ENCODE measurements at regions not wholly inside any gene's neighbourhood (a gene's known extent, or its start where the extent isn't known, plus 50 kb on each side); places are given as distances from the start of the nearest gene placed in this dataset.

- no peak for TF ChIP-seq EZH2 (IDR thresholded peaks at IDR 0.05; ENCODE audit: low read length)
- TF ChIP-seq CTCF (optimal IDR thresholded peaks at IDR 0.05 in 1 of 3, IDR thresholded peaks at IDR 0.05 in 1 of 3, conservative IDR thresholded peaks at IDR 0.05 in 1 of 3; ENCODE audit: extremely low read depth in 1 of 3, insufficient read depth in 2 of 3, low read length in 3 of 3) = no peak
- no peaks in the 10 kb centered on the region for H4K20me1 ChIP-seq (ENCODE audit: control insufficient read depth, extremely low read depth, insufficient read depth, low read length)
- H3K27me3 ChIP-seq (ENCODE audit: control insufficient read depth, extremely low read depth, insufficient read depth, low read length) = no peaks in the 10 kb centered on the region
- DNase-seq (ENCODE audit: low read depth, low spot score) (no peak), FAIRE-seq (no peak)
- no peaks in the 10 kb centered on the region for H3K36me3 ChIP-seq (ENCODE audit: control insufficient read depth in 2 of 2, extremely low read depth in 1 of 2, insufficient read depth in 2 of 2, low read length in 2 of 2)
- no peak overlapping the region for H3K27ac ChIP-seq (ENCODE audit: control insufficient read depth, insufficient read depth, low read length)
- no peaks in the 10 kb centered on the region for H3K4me1 ChIP-seq (ENCODE audit: control insufficient read depth, extremely low read depth, insufficient read depth, low read length)
- H3K9ac ChIP-seq (ENCODE audit: control insufficient read depth, extremely low read depth, insufficient read depth, low read length) = no peak overlapping the region
- dilution Hi-C loops (cut with MboI; ENCODE audit: extremely low pct_ligation_motif_present, low sequenced_read_pairs) = no loop called here
- no peak overlapping the region for H3K4me2 ChIP-seq (ENCODE audit: control insufficient read depth, extremely low read depth, insufficient read depth, low read depth, low read length)
- H3K4me3 ChIP-seq (ENCODE audit: control insufficient read depth in 2 of 3, extremely low read depth in 1 of 3, insufficient read depth in 2 of 3, low read depth in 1 of 3, low read length in 3 of 3) = no peak overlapping the region
- H2AFZ ChIP-seq (ENCODE audit: control insufficient read depth, low read length) = no peak overlapping the region
- H3K9me1 ChIP-seq (ENCODE audit: control insufficient read depth, extremely low read depth, insufficient read depth, low read length) = no peaks in the 10 kb centered on the region
- no peaks in the 10 kb centered on the region for H3K79me2 ChIP-seq (ENCODE audit: control insufficient read depth, insufficient read depth, low read length)
- no peaks in the 10 kb centered on the region for H3K9me3 ChIP-seq (ENCODE audit: control insufficient read depth, low read depth, low read length)
These were observed 181.8 kb upstream of the GLRA2 start for GRCh38 chrX:14347523-14347922.

- no peaks in the 10 kb centered on the region for H3K4me1 ChIP-seq (ENCODE audit: control insufficient read depth, extremely low read depth, insufficient read depth, low read length)
These were observed 185.0 kb upstream of the GLRA2 start for GRCh38 chrX:14344172-14344940.

More at GRCh38 chrX:14344172-14344940, 185.0 kb upstream of the GLRA2 start:
- Histone ChIP-seq H3K27ac (ENCODE audit: control insufficient read depth, insufficient read depth, low read length) (no peak overlapping the region), H3K9ac (ENCODE audit: control insufficient read depth, extremely low read depth, insufficient read depth, low read length) (no peak overlapping the region), H3K79me2 (ENCODE audit: control insufficient read depth, insufficient read depth, low read length) (no peaks in the 10 kb centered on the region), H2AFZ (ENCODE audit: control insufficient read depth, low read length) (no peak overlapping the region), H3K9me3 (ENCODE audit: control insufficient read depth, low read depth, low read length) (no peaks in the 10 kb centered on the region), H3K36me3 (ENCODE audit: control insufficient read depth in 2 of 2, extremely low read depth in 1 of 2, insufficient read depth in 2 of 2, low read length in 2 of 2) (no peaks in the 10 kb centered on the region), H3K9me1 (ENCODE audit: control insufficient read depth, extremely low read depth, insufficient read depth, low read length) (no peaks in the 10 kb centered on the region), H3K27me3 (ENCODE audit: control insufficient read depth, extremely low read depth, insufficient read depth, low read length) (no peaks in the 10 kb centered on the region), H4K20me1 (ENCODE audit: control insufficient read depth, extremely low read depth, insufficient read depth, low read length) (no peaks in the 10 kb centered on the region), H3K4me3 (ENCODE audit: control insufficient read depth in 2 of 3, extremely low read depth in 1 of 3, insufficient read depth in 2 of 3, low read depth in 1 of 3, low read length in 3 of 3) (no peak overlapping the region), H3K4me2 (ENCODE audit: control insufficient read depth, extremely low read depth, insufficient read depth, low read depth, low read length) (no peak overlapping the region)
- dilution Hi-C loops (cut with MboI; ENCODE audit: extremely low pct_ligation_motif_present, low sequenced_read_pairs) = no loop called here
- TF ChIP-seq CTCF (optimal IDR thresholded peaks at IDR 0.05 in 1 of 3, IDR thresholded peaks at IDR 0.05 in 1 of 3, conservative IDR thresholded peaks at IDR 0.05 in 1 of 3; ENCODE audit: extremely low read depth in 1 of 3, insufficient read depth in 2 of 3, low read length in 3 of 3) = no peak
- TF ChIP-seq EZH2 (IDR thresholded peaks at IDR 0.05; ENCODE audit: low read length) = no peak
- no peak for DNase-seq (ENCODE audit: low read depth, low spot score)
- no peak for FAIRE-seq
